H1 (cell line): ENCODE measurements at regions not wholly inside any gene's neighbourhood (a gene's known extent, or its start where the extent isn't known, plus 50 kb on each side); places are given as distances from the start of the nearest gene placed in this dataset. TPM values are rescaled to one million over a fixed set of nuclear protein-coding genes. Genes with fewer than 3 reads are reported as not detected.
A peak's percentile ranks its signal among the peaks of the same experiment; 100 is the strongest.

ENCODE experiments used
- microRNA-seq, 2 experiments: library from miRNA; unstranded; fragments of <30 nt; microRNA quantifications; one replicate each; pipeline versions ENCODE4 to v1.2.0, GENCODE V29; 2016 to 2020; ENCODE audit warnings: borderline microRNAs expressed in 2 of 2, borderline number of aligned reads in 2 of 2, borderline replicate concordance in 1 of 2
- small RNA-seq: library from polyadenylated mRNA; stranded (forward); fragments of <200 nt; extraction: miRNeasy Mini kit (QIAGEN cat#:217004); gene quantifications from one replicate; pipeline ENCODE3, GENCODE V24; 2013; ENCODE audit not compliant: insufficient read depth

Small RNAs in the stretch of these regions (microRNA-seq; reads per million reads assigned to microRNA genes)
- gene MIR138-1: 24.0 to 29.9 reads per million in 2 experiments

Small RNAs in the stretch of these regions (small RNA-seq; reads per million reads assigned to genes)
- 25.6 reads per million, percentile 94 among the genes with 10 or more reads in this experiment for gene MIR138-1
- not detected for gene RNU6-367P
